COR-L47 (cell line): ENCODE measurements at regions not wholly inside any gene's neighbourhood (a gene's known extent, or its start where the extent isn't known, plus 50 kb on each side); places are given as distances from the start of the nearest gene placed in this dataset.

ENCODE experiments used
- DNase-seq: peaks from one replicate; lab custom pipeline; 2025; lab: John Stamatoyannopoulos, UW

GRCh38 chr6:132244744-132245143, 156.5 kb downstream of the MOXD1 start:
- no peak for DNase-seq

- DNase-seq: no peak
Observed at GRCh38 chr6:132236744-132237143, 164.5 kb downstream of the MOXD1 start.

- DNase-seq: no peak
Observed at GRCh38 chr6:132236281-132236680, 165.0 kb downstream of the MOXD1 start.

GRCh38 chr6:132235596-132236280, 165.5 kb downstream of the MOXD1 start:
- no peak for DNase-seq

GRCh38 chr6:132234356-132234755, 166.9 kb downstream of the MOXD1 start:
- no peak for DNase-seq

GRCh38 chr6:132231121-132231884, 170.0 kb downstream of the MOXD1 start:
- no peak for DNase-seq

- DNase-seq: no peak
Observed at GRCh38 chr6:132228894-132229293, 172.4 kb downstream of the MOXD1 start.

- no peak for DNase-seq
Observed at GRCh38 chr6:132227904-132228303, 173.4 kb downstream of the MOXD1 start.

GRCh38 chr6:132224943-132225342, 176.3 kb downstream of the MOXD1 start:
- DNase-seq: no peak

- no peak for DNase-seq
Observed at GRCh38 chr6:132220800-132221199, 180.5 kb downstream of the MOXD1 start.

GRCh38 chr6:132219901-132220300, 181.4 kb downstream of the MOXD1 start:
- no peak for DNase-seq

- peak; percentile 1 for DNase-seq
Observed at GRCh38 chr6:132218059-132218696, 183.1 kb downstream of the MOXD1 start.

GRCh38 chr6:132215805-132216204, 185.5 kb downstream of the MOXD1 start:
- DNase-seq: no peak

GRCh38 chr6:132214716-132215115, 186.6 kb downstream of the MOXD1 start:
- no peak for DNase-seq

GRCh38 chr6:132213732-132214131, 187.5 kb downstream of the MOXD1 start:
- no peak for DNase-seq

GRCh38 chr6:132213191-132213590, 188.1 kb downstream of the MOXD1 start:
- no peak for DNase-seq

- DNase-seq: no peak
Observed at GRCh38 chr6:132210886-132211563, 190.2 kb downstream of the MOXD1 start.

- no peak for DNase-seq
Observed at GRCh38 chr6:132209351-132209750, 191.9 kb downstream of the MOXD1 start.

GRCh38 chr6:132207991-132208390, 193.3 kb downstream of the MOXD1 start:
- DNase-seq: no peak

- no peak for DNase-seq
Observed at GRCh38 chr6:132205946-132206345, 195.3 kb downstream of the MOXD1 start.

GRCh38 chr6:132204591-132204990, 196.7 kb downstream of the MOXD1 start:
- no peak for DNase-seq

GRCh38 chr6:132202574-132202973, 198.7 kb downstream of the MOXD1 start:
- no peak for DNase-seq

- no peak for DNase-seq
Observed at GRCh38 chr6:132199343-132199742, 201.9 kb downstream of the MOXD1 start.
